Left hindlimb (tissue), 1 donor: ENCODE measurements at regions not wholly inside any gene's neighbourhood (a gene's known extent, or its start where the extent isn't known, plus 50 kb on each side); places are given as distances from the start of the nearest gene placed in this dataset.
"Not testable (repeated sequence)": the region's sequence is repeated elsewhere in the genome, so short reads cannot be mapped to it uniquely, and the experiment has no call there.

ENCODE experiments used
- DNase-seq: peaks from one replicate; pipeline ENCODE4 v3.0.0-alpha.2; 2018

DNA sequence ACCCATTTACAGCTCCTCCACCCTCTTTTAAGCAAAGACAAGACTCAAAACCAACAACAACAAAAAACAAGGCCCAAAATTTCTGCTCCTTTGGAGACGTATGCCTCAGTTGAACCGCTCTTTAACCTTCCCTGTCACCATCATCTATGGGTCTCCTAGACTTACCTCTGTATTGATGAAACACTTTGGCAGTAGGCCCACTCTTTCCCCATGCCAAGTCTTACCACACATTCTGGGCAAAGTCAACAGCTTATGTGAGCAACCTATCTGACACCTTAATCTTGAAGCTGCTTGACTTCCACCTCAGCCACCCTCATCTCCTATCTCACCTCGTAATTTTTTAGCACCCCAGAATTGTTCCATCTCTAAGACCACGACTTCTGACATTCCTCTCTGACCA is 99.7 kb upstream of the CXorf66 start:
- DNase-seq, result no peak

DNA sequence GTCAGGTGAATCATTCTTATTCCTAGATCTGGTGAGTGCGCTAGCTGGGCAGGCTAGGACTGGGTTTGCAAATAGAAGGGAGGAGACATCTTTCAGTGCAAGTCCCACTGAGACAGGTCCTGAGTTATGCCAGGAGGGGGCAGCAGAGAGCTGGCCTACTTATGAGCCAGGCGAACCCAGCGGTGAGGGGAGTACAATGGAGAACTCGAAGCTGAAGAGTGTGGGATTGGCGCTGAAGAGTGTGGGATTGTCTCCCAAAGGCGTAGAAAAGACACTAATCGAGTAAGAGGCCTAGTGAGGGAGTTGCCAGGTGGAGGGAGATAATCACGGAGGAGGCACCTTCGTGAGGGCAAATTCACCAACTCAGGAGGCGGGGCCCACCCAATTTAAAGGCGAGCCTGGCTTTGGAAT is 91.7 kb upstream of the CXorf66 start:
- DNase-seq, result peak; percentile 61

- no peak for DNase-seq
These were observed 88.5 kb upstream of the CXorf66 start for GRCh38 chrX:140053846-140054245.

DNA sequence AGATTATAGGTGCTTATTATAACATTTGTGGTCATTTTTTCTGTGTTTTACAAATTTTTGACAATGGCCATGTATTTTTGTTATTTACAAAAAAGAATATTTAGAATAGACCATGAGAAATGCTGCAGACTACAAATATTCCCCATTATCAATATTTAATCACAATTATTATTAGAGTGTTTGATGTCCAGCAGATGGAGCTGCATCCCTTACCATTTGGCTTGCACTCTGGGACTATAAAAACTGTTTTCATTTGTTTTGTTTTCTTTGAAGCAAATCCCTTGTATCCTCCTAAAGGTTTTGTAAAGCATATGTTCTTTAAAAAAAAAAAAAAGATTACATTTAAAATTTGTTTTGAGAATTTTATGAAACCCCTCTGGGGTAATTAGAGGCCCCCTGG is 85.6 kb upstream of the CXorf66 start:
- no peak for DNase-seq

DNA sequence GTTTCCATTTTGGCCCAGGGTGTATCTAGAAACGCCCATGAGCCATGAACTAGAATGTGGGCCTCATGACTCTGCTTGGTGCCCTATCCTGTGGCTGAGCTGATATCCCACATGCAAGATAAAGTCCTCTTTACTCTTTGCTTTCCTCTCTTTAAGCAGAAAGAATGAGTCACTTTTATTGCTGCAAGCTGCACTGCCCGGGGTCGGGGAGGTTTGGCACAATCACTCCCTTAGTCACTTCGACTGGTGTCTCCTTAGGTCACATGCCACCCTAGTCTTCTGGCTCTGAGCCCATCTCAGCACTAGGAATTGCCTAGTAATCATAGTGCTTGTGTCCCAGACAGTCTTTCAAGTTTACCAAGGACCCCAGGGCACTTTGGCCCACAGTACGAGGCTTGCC is 75.1 kb upstream of the CXorf66 start:
- DNase-seq, result no peak

DNA sequence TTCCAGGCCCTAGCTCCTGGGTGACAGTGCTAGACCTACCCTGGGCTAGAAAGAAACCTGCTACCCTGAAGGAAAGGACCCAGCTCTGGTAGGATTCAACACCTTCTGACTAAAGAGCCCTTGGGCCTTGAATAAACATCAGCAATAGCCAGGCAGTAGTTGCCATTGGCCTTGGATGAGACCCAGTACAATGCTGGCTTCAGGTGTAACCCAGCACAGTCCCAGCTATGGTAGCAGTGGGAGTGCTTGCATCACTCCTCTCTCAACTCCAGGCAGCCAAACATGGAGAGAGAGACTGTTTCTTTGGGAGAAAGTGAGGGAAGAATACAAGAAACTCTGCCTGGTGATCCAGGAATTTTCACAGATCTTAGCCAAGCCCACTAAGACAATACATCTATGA is 73.5 kb upstream of the CXorf66 start:
- DNase-seq, result no peak

- no peak for DNase-seq
These were observed 69.6 kb upstream of the CXorf66 start for GRCh38 chrX:140034916-140035315.

DNA sequence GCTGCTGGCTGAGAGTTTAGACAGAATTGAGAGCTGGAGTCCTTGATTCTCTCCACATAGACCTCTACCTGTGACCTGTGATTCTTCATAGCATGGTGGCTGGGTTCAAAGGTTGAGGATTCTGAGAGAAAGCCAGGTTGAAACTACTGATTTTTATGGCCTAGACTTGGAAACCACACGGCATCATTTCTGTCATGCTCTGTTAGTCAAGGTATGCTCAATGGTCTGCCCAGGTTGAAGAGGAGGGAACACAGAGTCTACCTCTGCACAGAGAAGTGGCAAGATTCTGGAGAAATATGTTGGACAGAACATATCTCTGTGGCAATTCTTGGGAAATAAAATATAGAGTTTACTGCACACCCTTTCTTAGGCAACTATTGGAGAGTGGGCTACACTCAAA is 57.2 kb upstream of the CXorf66 start:
- no peak for DNase-seq

DNA sequence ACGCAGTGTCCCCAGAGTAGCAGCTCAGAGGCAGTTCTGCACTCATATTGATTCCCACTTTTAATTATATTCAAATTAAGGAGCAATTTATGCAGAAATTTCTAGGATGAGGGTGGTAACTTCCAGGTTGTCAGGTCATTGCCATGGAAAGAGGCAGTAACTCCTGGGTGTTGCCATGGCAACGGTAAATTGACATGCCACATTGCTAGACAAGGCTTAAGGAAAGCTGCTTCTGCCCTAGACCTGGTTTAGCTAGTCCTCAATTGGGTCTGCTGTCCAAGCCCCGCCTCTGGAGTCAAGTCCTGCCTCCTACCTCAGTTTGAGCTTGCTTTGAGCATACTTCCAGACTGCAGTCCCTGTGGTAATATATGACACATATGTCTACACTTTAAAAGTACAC is 53.8 kb upstream of the CXorf66 start:
- DNase-seq, result not testable (repeated sequence)
